ENCODE measurements at regions not wholly inside any gene's neighbourhood (a gene's known extent, or its start where the extent isn't known, plus 50 kb on each side); places are given as distances from the start of the nearest gene placed in this dataset.

DNA sequence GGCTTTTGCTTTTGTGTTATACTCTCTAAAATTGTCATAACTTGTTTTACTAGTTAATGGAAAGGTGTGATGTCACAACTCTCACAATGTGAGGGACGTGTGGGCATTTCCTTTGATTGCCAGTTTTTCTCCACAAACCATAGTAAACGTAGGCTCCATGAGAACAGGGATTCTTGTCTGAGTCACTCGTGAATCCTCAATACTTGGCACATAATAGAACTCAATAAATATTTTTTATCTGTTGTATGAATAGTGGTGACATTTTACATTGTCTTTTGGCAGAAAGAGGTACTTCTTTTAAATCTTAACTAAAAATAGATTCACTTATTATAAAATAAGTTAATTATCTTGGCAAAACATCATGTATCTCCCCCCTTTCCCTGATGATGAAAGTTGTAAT lies 69.0 kb upstream of the CNKSR3 start:
- TF ChIP-seq CTCF (conservative IDR thresholded peaks at IDR 0.05; ENCODE audit: low read depth, low read length) (no peak), EZH2 (IDR thresholded peaks at IDR 0.05; ENCODE audit: low read length, unreplicated experiment) (no peak)
